Liver (tissue), 8 donors: ENCODE measurements at regions not wholly inside any gene's neighbourhood (a gene's known extent, or its start where the extent isn't known, plus 50 kb on each side); places are given as distances from the start of the nearest gene placed in this dataset.

Experiments used
- DNase-seq: peaks from one replicate; pipeline ENCODE4 v3.0.0-alpha.2; 2017; ENCODE audit warnings: low spot score
- H3K27ac ChIP-seq, 2 donors: one replicate each; pipeline ENCODE4 v1.7.0; 2013; ENCODE audit warnings: inconsistent platforms in 2 of 2, low read length in 2 of 2, control low read depth in 1 of 2, low read depth in 1 of 2, mild to moderate bottlenecking in 1 of 2
- H3K27me3 ChIP-seq, 4 donors: one replicate each; pipeline versions ENCODE4 v1.6.1 to v1.7.0; 2013; ENCODE audit warnings: low read length in 3 of 4, inconsistent platforms in 1 of 4, mild to moderate bottlenecking in 1 of 4, moderate library complexity in 1 of 4; ENCODE audit not compliant: control insufficient read depth in 4 of 4, insufficient read depth in 4 of 4
- H3K36me3 ChIP-seq, 4 donors: one replicate each; pipeline versions ENCODE4 v1.6.1 to v1.7.0; 2013; ENCODE audit warnings: low read length in 3 of 4, mild to moderate bottlenecking in 3 of 4, low read depth in 1 of 4, moderate library complexity in 1 of 4; ENCODE audit not compliant: control insufficient read depth in 4 of 4, insufficient read depth in 3 of 4
- H3K4me1 ChIP-seq, 4 donors: one replicate each; pipeline versions ENCODE4 v1.6.1 to v1.7.0; 2013; ENCODE audit warnings: low read length in 3 of 4, mild to moderate bottlenecking in 3 of 4, moderate library complexity in 1 of 4; ENCODE audit not compliant: control insufficient read depth in 4 of 4, insufficient read depth in 4 of 4
- H3K4me3 ChIP-seq, 3 donors: one replicate each; pipeline versions ENCODE4 v1.6.1 to v1.7.0; 2013; ENCODE audit warnings: low read length in 3 of 3, control low read depth in 1 of 3, low read depth in 1 of 3, mild to moderate bottlenecking in 1 of 3
- H3K9ac ChIP-seq, 2 donors: one replicate each; pipeline ENCODE4 v1.7.0; 2013; ENCODE audit warnings: low read length in 2 of 2, mild to moderate bottlenecking in 2 of 2, moderate library complexity in 2 of 2, control low read depth in 1 of 2, low read depth in 1 of 2
- H3K9me3 ChIP-seq, 4 donors: one replicate each; pipeline versions ENCODE4 v1.6.1 to v1.7.0; 2013; ENCODE audit warnings: low read length in 3 of 4; ENCODE audit not compliant: control insufficient read depth in 4 of 4
- ATF3 ChIP-seq: IDR thresholded peaks from 2 replicates; pipeline ENCODE4 v1.6.1; 2016; ENCODE audit warnings: antibody characterized with exemption
- CTCF ChIP-seq: fragments of 150-350 bp; IDR thresholded peaks from 2 replicates; pipeline ENCODE4 v1.5.1; 2017; ENCODE audit warnings: improper control_type of control experiment, low read depth, low read length; ENCODE audit not compliant: missing input control
- EGR1 ChIP-seq, 2 donors: IDR thresholded peaks; 2 replicates each; pipeline ENCODE4 v1.6.1; 2016 to 2018; ENCODE audit warnings: antibody characterized with exemption in 2 of 2, low read depth in 2 of 2
- FOXA1 ChIP-seq: IDR thresholded peaks from 2 replicates; pipeline ENCODE4 v1.6.1; 2016; ENCODE audit warnings: antibody characterized with exemption
- FOXA2 ChIP-seq: IDR thresholded peaks from 2 replicates; pipeline ENCODE4 v1.6.1; 2016; ENCODE audit warnings: antibody characterized with exemption
- GABPA ChIP-seq, 2 donors: IDR thresholded peaks in 1 of 2; conservative IDR thresholded peaks in 1 of 2; 2 replicates each; pipeline ENCODE4 v1.6.1; 2016; ENCODE audit warnings: antibody characterized with exemption in 2 of 2, mild to moderate bottlenecking in 1 of 2, moderate library complexity in 1 of 2
- HNF4A ChIP-seq, 2 donors: conservative IDR thresholded peaks; 2 replicates each; pipeline ENCODE4 v1.6.1; 2016; ENCODE audit warnings: antibody characterized with exemption in 2 of 2, mild to moderate bottlenecking in 2 of 2
- HNF4G ChIP-seq: IDR thresholded peaks from 2 replicates; pipeline ENCODE4 v1.6.1; 2016; ENCODE audit warnings: antibody characterized with exemption
- JUND ChIP-seq, 2 donors: IDR thresholded peaks; 2 replicates each; pipeline ENCODE4 v1.6.1; 2016; ENCODE audit warnings: antibody characterized with exemption in 2 of 2
- MAX ChIP-seq: IDR thresholded peaks from 2 replicates; pipeline ENCODE4 v1.6.1; 2016; ENCODE audit warnings: antibody characterized with exemption
- NR2F2 ChIP-seq: IDR thresholded peaks from 2 replicates; pipeline ENCODE4 v1.6.1; 2016; ENCODE audit warnings: antibody characterized with exemption
- RAD21 ChIP-seq, 2 donors: IDR thresholded peaks; 2 replicates each; pipeline ENCODE4 v1.6.1; 2016; ENCODE audit warnings: antibody characterized with exemption in 2 of 2, mild to moderate bottlenecking in 2 of 2
- RXRA ChIP-seq, 2 donors: IDR thresholded peaks; 2 replicates each; pipeline ENCODE4 v1.6.1; 2017 to 2018; ENCODE audit warnings: antibody characterized with exemption in 2 of 2, mild to moderate bottlenecking in 1 of 2
- SP1 ChIP-seq: IDR thresholded peaks from 2 replicates; pipeline ENCODE4 v1.6.1; 2018; ENCODE audit warnings: antibody characterized with exemption, mild to moderate bottlenecking
- TAF1 ChIP-seq: conservative IDR thresholded peaks from 2 replicates; pipeline ENCODE4 v1.6.1; 2016; ENCODE audit warnings: antibody characterized with exemption, mild to moderate bottlenecking
- YY1 ChIP-seq: IDR thresholded peaks from 2 replicates; pipeline ENCODE4 v1.6.1; 2016; ENCODE audit warnings: antibody characterized with exemption, mild to moderate bottlenecking
- ZBTB33 ChIP-seq: IDR thresholded peaks from 2 replicates; pipeline ENCODE4 v1.6.1; 2016; ENCODE audit warnings: antibody characterized with exemption
- WGBS: extraction: QIAGEN DNeasy Blood & Tissue Kit; methylation state at CpG from one replicate; pipeline ENCODE4 v1.1.7; 2013; 5-methylcytosine and 5-hydroxymethylcytosine counted together
- TF ChIP-seq, protein P1 (sequence below): IDR thresholded peaks from 2 replicates; pipeline ENCODE4 v1.6.1; 2016; ENCODE audit warnings: antibody characterized with exemption, mild to moderate bottlenecking
- donor health status: healthy.
- donor health status: healthy.
- donor health status: healthy.
- donor health status: healthy.
- donor health status: healthy.

GRCh38 chr11:134785660-134786284 lies 373.7 kb upstream of the B3GAT1 start:
- 90% methylated on average over 14 of the region's 14 CpGs for WGBS
- no peak overlapping the region for H3K4me3 ChIP-seq
- no peaks in the 10 kb centered on the region for H3K36me3 ChIP-seq
- no peak for DNase-seq
- H3K27me3 ChIP-seq, result no peaks in the 10 kb centered on the region
- TF ChIP-seq NR2F2 (no peak), TAF1 (no peak), JUND (IDR thresholded peaks at IDR 0.05) (no peak), HNF4G (no peak), MAX (no peak), GABPA (IDR thresholded peaks at IDR 0.05 in 1 of 2, conservative IDR thresholded peaks at IDR 0.05 in 1 of 2) (no peak), RAD21 (IDR thresholded peaks at IDR 0.05) (no peak), FOXA1 (no peak), ATF3 (no peak), EGR1 (IDR thresholded peaks at IDR 0.05; ENCODE audit: low read depth in 2 of 2) (no peak), ZBTB33 (no peak), CTCF (no peak), YY1 (no peak), SP1 (no peak), HNF4A (conservative IDR thresholded peaks at IDR 0.05) (no peak), RXRA (IDR thresholded peaks at IDR 0.05) (no peak), FOXA2 (no peak)
- TF ChIP-seq, protein P1, sequence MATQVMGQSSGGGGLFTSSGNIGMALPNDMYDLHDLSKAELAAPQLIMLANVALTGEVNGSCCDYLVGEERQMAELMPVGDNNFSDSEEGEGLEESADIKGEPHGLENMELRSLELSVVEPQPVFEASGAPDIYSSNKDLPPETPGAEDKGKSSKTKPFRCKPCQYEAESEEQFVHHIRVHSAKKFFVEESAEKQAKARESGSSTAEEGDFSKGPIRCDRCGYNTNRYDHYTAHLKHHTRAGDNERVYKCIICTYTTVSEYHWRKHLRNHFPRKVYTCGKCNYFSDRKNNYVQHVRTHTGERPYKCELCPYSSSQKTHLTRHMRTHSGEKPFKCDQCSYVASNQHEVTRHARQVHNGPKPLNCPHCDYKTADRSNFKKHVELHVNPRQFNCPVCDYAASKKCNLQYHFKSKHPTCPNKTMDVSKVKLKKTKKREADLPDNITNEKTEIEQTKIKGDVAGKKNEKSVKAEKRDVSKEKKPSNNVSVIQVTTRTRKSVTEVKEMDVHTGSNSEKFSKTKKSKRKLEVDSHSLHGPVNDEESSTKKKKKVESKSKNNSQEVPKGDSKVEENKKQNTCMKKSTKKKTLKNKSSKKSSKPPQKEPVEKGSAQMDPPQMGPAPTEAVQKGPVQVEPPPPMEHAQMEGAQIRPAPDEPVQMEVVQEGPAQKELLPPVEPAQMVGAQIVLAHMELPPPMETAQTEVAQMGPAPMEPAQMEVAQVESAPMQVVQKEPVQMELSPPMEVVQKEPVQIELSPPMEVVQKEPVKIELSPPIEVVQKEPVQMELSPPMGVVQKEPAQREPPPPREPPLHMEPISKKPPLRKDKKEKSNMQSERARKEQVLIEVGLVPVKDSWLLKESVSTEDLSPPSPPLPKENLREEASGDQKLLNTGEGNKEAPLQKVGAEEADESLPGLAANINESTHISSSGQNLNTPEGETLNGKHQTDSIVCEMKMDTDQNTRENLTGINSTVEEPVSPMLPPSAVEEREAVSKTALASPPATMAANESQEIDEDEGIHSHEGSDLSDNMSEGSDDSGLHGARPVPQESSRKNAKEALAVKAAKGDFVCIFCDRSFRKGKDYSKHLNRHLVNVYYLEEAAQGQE, result no peak
- H3K4me1 ChIP-seq, result no peaks in the 10 kb centered on the region
- no peak overlapping the region for H3K27ac ChIP-seq
- H3K9ac ChIP-seq, result no peak overlapping the region
- no peaks in the 10 kb centered on the region for H3K9me3 ChIP-seq
